ENCODE measurements at regions not wholly inside any gene's neighbourhood (a gene's known extent, or its start where the extent isn't known, plus 50 kb on each side); places are given as distances from the start of the nearest gene placed in this dataset.

- DNase-seq (ENCODE audit: low read depth), result no peak
Measured at GRCh38 chr10:3426190-3426845, 253.7 kb upstream of the PITRM1 start.

DNA sequence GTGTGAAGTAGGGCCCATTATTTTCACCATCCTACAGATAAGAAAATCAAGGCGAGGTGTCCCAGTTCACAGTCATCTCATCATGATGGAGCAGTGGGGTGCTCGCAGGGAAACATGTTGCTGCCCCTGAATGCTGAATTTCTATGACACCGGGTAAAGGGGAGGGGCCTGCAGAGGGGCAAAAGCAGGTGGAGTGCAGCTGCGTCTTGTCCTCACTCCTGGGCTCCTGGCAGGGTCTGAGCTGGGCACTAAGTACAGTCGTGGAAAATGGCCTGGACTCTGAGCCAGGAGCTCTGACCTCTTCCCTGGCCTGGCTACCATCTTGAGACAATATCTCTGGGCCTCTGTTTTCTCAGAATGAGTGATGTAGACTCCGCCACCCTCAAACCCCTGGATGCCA lies 253.1 kb upstream of the PITRM1 start:
- DNase-seq (ENCODE audit: low read depth), result no peak

- DNase-seq (ENCODE audit: low read depth), result no peak
Measured at GRCh38 chr10:3425261-3425660, 252.7 kb upstream of the PITRM1 start.

- DNase-seq (ENCODE audit: low read depth), result no peak
Measured at GRCh38 chr10:3424111-3424851, 251.7 kb upstream of the PITRM1 start.

GRCh38 chr10:3423384-3423783 lies 250.8 kb upstream of the PITRM1 start:
- no peak for DNase-seq (ENCODE audit: low read depth)

- no peak for DNase-seq (ENCODE audit: low read depth)
Measured at GRCh38 chr10:3422282-3422681, 249.7 kb upstream of the PITRM1 start.

DNA sequence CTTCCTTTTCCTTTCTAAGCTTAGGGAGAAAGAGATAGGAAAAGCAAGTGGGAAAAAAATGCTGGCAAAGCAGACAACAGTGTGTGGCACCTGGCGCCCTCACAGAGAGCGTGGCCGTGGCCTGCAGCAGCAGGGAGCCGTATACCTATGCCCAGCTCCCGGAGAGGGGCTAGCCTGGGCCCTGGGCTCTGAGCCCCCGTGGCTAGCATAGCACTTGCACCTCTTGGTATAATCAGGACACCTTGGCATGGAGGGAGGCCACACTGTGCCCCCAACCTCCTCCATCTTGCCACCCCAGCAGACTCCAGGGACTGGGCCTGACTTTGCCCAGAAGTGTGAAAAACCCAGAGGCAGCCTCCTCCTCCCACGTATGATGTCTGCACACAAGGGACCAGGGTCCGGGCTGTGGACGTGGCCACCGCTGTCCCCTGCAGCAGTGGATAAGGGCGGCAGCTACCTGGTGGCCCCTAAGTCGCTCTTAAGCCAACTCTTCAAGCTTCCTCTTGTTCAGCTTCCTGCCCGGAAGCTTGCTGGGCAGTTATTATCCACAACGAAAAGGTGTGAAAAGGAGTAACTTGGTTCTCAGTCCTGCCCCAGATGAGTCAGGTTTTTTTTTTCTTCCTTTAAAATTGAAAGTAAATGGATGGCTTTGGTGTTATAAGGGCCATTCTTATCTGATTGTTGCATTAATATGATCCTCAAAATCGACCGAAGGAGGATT lies 249.1 kb upstream of the PITRM1 start:
- DNase-seq (ENCODE audit: low read depth), result no peak

- no peak for DNase-seq (ENCODE audit: low read depth)
Measured at GRCh38 chr10:3420527-3421469, 248.2 kb upstream of the PITRM1 start.

DNA sequence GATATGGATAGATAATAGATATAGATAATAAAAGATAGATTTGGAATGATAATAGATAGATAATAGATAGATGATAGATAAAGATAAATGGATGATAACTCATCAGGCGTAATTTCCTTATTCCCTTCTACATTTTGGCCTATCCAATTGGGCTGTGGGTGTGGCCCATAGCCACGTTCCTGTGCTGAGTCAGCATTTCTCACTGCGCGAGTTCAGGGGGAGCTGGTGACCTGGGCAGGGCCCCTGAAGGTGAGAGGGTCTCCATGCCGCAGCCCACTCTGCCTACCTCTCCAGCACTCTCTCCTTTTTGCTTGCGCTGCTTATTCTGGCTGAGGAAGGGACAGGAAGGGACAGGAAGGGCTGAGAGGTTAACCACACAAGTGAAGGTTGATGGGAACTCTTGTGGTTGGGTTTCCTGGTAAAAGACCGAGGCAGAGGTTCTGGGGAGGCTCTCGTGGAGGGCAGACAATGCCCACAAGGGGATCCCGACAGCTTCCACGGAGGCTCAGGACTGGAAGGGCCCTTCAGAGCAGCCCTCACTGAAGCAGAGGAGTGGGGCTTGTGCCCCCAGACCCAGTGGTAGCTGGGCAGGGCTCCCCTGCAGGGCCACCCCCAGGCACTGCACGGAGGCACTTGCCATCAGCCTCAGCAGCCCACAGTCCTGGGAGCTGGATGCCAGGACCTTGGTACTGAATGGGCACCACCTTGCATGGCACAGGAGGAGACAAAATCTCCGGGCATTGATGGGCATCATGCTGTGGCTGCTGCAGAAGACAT lies 247.3 kb upstream of the PITRM1 start:
- no peak for DNase-seq (ENCODE audit: low read depth)

GRCh38 chr10:3418926-3419325 lies 246.3 kb upstream of the PITRM1 start:
- no peak for DNase-seq (ENCODE audit: low read depth)

GRCh38 chr10:3418041-3418754 lies 245.6 kb upstream of the PITRM1 start:
- DNase-seq (ENCODE audit: low read depth), result no peak

DNA sequence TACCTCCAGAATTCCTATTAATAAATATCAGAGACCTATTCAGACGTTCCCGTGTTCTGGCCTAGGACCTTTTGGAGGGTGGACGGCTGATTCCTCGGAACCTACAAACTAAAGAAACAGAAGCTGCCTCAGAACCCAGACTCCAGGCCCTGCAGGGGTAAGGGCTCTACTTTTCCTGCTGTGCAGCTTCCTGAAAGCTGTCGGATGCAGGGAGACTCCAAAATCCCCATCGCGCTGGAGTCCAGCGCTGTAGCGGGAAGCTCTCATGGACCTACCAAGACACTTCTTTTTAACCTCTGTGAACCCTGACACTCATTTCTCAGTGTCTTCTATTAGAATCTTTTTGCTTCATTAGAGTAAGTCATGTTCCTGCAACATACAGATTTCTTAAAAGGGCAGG lies 244.5 kb upstream of the PITRM1 start:
- no peak for DNase-seq (ENCODE audit: low read depth)

DNA sequence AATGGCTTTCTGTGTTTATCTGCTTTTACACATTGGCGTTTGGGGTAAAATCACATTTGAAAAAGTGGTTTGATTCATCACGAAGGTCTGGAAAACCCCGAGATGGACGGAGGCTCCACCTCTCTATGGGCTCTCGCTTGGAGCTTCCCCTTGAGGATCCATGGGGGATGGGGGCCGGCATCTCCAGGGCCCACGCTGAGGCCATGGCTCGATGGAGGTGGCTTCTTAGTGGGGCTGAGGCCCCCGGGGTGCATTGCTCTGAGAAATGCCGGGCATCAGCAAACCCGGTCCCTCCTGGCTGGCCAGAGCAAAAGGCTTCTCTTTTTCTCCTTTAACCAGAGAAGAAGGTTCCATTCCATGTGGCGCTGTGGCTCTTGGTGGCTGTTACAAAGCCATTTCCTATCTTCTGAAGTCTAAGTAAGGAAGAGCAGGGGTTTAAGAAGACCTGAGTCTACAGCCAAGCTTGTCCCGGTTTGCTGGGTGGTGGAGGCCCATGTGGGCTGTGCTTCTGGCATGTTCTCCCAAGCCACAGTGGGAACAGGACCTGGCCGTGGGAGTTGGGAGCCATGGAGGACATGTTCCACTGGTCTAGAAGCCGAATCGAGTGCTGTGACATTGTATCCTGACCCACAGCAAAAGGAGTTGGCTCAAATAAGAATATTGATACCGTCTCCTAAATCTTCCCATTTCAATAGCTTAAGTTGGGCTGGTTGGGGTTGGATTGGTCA lies 243.5 kb upstream of the PITRM1 start:
- no peak for DNase-seq (ENCODE audit: low read depth)

DNA sequence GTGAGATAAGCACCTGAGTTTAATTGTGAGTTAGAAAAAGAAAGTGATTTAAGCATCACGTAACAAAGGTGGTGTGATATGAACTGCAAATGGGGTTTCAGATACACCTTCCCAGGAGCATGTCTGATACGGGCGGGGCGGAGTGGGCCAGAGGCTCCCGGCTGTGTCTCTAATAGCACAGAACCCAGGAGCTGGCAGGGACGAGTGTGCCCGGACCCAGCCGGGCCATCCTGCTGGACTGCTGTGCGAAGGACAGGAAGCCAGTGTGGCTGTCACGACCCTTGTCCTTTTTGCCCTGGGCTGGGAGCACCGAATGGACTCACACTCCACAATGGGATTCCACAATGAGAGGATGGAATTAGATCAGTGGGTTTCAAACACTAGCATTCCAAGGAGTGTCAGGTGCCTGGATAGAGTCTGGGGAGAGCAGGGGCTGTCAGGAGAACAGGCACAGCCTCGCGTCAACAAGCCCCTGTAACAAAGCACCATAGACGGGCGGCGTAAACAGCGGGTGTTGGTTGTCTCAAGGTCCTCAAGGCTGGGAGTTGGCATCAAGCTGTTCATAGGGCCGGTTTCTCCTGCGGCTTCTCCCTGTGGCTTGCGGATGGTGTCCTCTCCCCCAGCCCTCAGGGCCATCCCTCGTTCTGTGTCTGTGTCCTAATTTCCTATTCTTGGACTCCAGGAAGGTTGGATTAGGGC lies 242.6 kb upstream of the PITRM1 start:
- no peak for DNase-seq (ENCODE audit: low read depth)

- DNase-seq (ENCODE audit: low read depth), result no peak
Measured at GRCh38 chr10:3414667-3415023, 242.1 kb upstream of the PITRM1 start.

DNA sequence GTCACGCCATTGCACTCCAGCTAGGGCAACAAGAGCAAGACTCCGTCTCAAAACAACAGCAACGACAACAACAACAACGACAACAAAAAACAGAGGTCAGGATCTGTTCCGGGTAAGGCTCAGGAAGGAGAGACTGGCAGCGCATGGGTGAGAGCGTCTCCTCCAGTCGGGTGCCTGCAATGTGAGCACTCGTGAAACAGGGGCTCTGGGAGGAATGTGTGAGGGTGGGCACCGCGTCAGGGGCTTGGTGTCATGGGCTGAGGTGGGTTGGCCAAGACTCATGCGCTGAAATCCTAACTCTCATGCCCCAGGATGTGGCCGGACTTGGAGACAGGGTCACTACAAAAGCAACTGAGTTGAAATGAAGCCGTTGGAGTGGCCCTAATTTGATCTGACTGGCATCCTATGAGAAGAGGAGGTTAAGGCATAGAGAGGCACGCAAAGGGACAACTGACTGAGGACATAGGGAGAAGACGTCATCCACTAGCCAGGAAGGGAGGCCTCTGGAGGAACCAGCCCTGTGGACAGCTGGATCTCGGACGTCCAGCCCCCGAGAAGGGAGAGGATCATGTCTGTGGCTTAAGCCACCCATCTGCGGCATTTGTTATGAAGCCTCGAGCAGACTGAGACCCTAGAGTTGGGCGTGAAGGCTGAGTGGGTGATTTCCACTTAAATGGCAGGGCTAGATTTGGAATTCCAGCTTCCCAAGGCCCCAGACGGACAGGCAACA lies 241.5 kb upstream of the PITRM1 start:
- DNase-seq (ENCODE audit: low read depth), result no peak

GRCh38 chr10:3412646-3413045 lies 240.1 kb upstream of the PITRM1 start:
- DNase-seq (ENCODE audit: low read depth), result no peak

- no peak for DNase-seq (ENCODE audit: low read depth)
Measured at GRCh38 chr10:3412071-3412582, 239.5 kb upstream of the PITRM1 start.

Measured in activated T-cell treated with anti-CD3 and anti-CD28 coated beads for 48 hours (primary cell).